Tibial nerve (tissue), 4 donors: ENCODE measurements at regions not wholly inside any gene's neighbourhood (a gene's known extent, or its start where the extent isn't known, plus 50 kb on each side); places are given as distances from the start of the nearest gene placed in this dataset.

Source experiments
- DNase-seq, 2 donors: peaks; one replicate each; pipeline ENCODE4 v3.0.0-alpha.2; 2019; ENCODE audit warnings: low spot score in 2 of 2
- H3K27ac ChIP-seq, 4 donors: fragments of 200-600 bp; sonication (generic) in 3 of 4; one replicate each; pipeline ENCODE4 v1.5.1; 2017 to 2019; ENCODE audit warnings: mild to moderate bottlenecking in 1 of 4
- H3K27me3 ChIP-seq, 2 donors: fragments of 200-600 bp; sonication (generic) in 1 of 2; one replicate each; pipeline versions ENCODE4 v1.5.1 to v1.6.0; 2017 to 2019
- H3K36me3 ChIP-seq, 3 donors: fragments of 200-600 bp; sonication (generic); one replicate each; pipeline ENCODE4 v1.5.1; 2018 to 2019
- H3K4me1 ChIP-seq, 4 donors: fragments of 200-600 bp; sonication (generic) in 3 of 4; one replicate each; pipeline ENCODE4 v1.5.1; 2017 to 2019
- H3K4me3 ChIP-seq, 4 donors: fragments of 200-600 bp; sonication (generic) in 3 of 4; one replicate each; pipeline ENCODE4 v1.5.1; 2017 to 2019; ENCODE audit warnings: mild to moderate bottlenecking in 1 of 4, moderate library complexity in 1 of 4
- H3K9me3 ChIP-seq, 4 donors: fragments of 200-600 bp; sonication (generic) in 3 of 4; one replicate each; pipeline ENCODE4 v1.5.1; 2017 to 2019
- EP300 ChIP-seq, 2 donors: sonication (generic); formaldehyde crosslinking; IDR thresholded peaks; one replicate each; pipeline ENCODE4 v1.6.1; 2017; ENCODE audit warnings: antibody characterized with exemption in 2 of 2, mild to moderate bottlenecking in 1 of 2
- POLR2A ChIP-seq, 2 donors: fragments of 450-650 bp; IDR thresholded peaks; one replicate each; pipeline ENCODE4 v1.6.1; 2017; ENCODE audit warnings: antibody characterized with exemption in 2 of 2, mild to moderate bottlenecking in 2 of 2, moderate library complexity in 2 of 2
- whole genome bisulfite sequencing, 2 donors: methylation state at CpG; one replicate each; pipeline ENCODE4 v1.1.5; 2018; 5-methylcytosine and 5-hydroxymethylcytosine counted together
- TF ChIP-seq, protein P1 (sequence below), 5 experiments: fragments of 200-600 bp in 3 of 5; fragments of 450-650 bp in 2 of 5; sonication (generic) in 3 of 5; IDR thresholded peaks; one replicate each; pipeline ENCODE4 v1.5.1; 2016 to 2019; ENCODE audit warnings: antibody characterized with exemption in 5 of 5, mild to moderate bottlenecking in 3 of 5, moderate library complexity in 2 of 5

DNA sequence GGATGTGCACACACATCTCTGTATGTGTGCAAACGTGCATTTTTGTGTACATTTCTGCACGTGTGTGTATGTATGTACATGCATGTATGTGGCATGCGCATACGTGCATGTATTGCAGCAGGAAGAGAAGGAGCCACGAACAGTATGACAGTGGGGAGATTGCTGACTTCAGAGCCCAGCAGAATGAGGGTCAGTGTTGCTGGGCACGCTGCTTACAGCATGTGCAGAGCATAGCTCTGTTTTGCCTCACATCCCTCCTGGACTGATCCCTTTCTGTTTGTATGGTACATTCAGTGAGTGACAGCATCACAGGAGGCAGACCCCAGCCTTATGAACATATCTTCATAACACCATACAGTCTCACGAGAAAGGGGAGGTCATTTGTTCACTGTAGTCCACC, 934.0 kb upstream of the EEF2KMT start:
- peaks cover 0 to 4% (median 0%) of the 10 kb centered on the region in 4 donors for H3K9me3 ChIP-seq
- WGBS, 2 donors = 41 to 49% methylated on average over 7 of the region's 7 CpGs
- H3K36me3 ChIP-seq = no peaks in the 10 kb centered on the region
- no peak for DNase-seq
- no peaks in the 10 kb centered on the region for H3K27me3 ChIP-seq
- no peak overlapping the region for H3K27ac ChIP-seq
- H3K4me3 ChIP-seq = no peak overlapping the region
- H3K4me1 ChIP-seq = no peaks in the 10 kb centered on the region
- TF ChIP-seq POLR2A (IDR thresholded peaks at IDR 0.05) (no peak), EP300 (IDR thresholded peaks at IDR 0.05) (no peak)
- TF ChIP-seq, protein P1, sequence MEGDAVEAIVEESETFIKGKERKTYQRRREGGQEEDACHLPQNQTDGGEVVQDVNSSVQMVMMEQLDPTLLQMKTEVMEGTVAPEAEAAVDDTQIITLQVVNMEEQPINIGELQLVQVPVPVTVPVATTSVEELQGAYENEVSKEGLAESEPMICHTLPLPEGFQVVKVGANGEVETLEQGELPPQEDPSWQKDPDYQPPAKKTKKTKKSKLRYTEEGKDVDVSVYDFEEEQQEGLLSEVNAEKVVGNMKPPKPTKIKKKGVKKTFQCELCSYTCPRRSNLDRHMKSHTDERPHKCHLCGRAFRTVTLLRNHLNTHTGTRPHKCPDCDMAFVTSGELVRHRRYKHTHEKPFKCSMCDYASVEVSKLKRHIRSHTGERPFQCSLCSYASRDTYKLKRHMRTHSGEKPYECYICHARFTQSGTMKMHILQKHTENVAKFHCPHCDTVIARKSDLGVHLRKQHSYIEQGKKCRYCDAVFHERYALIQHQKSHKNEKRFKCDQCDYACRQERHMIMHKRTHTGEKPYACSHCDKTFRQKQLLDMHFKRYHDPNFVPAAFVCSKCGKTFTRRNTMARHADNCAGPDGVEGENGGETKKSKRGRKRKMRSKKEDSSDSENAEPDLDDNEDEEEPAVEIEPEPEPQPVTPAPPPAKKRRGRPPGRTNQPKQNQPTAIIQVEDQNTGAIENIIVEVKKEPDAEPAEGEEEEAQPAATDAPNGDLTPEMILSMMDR (IDR thresholded peaks at IDR 0.05) = no peak

DNA sequence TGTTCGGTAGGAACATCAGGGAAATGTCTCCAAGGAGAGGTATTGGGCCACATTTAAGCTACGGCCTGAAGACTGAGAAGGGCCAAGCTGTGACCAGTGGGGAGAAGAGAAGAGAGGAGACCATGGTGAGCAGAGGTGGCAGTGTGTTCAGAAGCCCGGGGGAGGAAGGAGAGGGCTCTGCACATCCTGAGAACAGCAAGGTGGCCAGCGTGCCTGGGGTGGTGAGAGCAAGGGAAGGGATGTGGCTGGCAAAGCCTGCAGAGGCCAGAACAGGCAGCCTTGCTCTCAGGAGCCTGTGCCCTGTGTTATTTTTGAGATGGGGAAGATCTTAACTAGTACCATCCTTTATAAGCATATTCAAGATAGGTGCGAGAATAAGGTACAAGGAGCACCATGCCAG, 933.5 kb upstream of the EEF2KMT start:
- H3K4me3 ChIP-seq = no peak overlapping the region
- no peak for TF ChIP-seq POLR2A (IDR thresholded peaks at IDR 0.05)
- TF ChIP-seq EP300 (IDR thresholded peaks at IDR 0.05) = no peak
- TF ChIP-seq, protein P1 (IDR thresholded peaks at IDR 0.05) = no peak
- H3K27ac ChIP-seq = no peak overlapping the region
- 72 to 79% methylated on average over 5 of the region's 5 CpGs for WGBS, 2 donors
- peaks cover 0 to 4% (median 0%) of the 10 kb centered on the region in 4 donors for H3K9me3 ChIP-seq
- H3K27me3 ChIP-seq = no peaks in the 10 kb centered on the region
- no peak for DNase-seq
- no peaks in the 10 kb centered on the region for H3K36me3 ChIP-seq
- no peaks in the 10 kb centered on the region for H3K4me1 ChIP-seq

DNA sequence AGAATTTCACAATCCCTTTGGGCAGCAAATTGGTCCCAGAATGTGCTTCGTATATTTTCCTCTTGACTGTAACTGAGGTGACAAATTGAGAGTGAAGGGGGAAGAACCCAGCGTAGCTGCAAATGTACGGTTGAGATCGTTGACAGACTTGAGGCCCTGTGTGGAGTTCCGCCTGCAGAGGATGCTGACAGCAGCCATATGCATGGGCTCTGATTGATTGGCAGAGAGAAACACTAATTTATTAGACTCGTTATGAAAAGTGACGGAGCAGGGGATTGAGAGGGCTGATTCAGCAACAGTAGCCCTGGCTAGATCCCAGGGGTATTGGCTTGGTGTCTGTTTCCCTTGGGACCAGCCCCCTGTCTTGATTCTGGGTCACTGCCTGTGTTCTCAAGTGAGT, 930.1 kb upstream of the EEF2KMT start:
- H3K36me3 ChIP-seq = no peaks in the 10 kb centered on the region
- DNase-seq = no peak
- 73 to 80% methylated on average over 7 of the region's 7 CpGs for WGBS, 2 donors
- H3K27ac ChIP-seq = no peak overlapping the region
- H3K9me3 ChIP-seq = no peaks in the 10 kb centered on the region
- no peak overlapping the region for H3K4me3 ChIP-seq
- H3K27me3 ChIP-seq = no peaks in the 10 kb centered on the region
- H3K4me1 ChIP-seq = no peaks in the 10 kb centered on the region
- TF ChIP-seq EP300 (IDR thresholded peaks at IDR 0.05) = no peak
- no peak for TF ChIP-seq POLR2A (IDR thresholded peaks at IDR 0.05)
- TF ChIP-seq, protein P1 (IDR thresholded peaks at IDR 0.05) = no peak

DNA sequence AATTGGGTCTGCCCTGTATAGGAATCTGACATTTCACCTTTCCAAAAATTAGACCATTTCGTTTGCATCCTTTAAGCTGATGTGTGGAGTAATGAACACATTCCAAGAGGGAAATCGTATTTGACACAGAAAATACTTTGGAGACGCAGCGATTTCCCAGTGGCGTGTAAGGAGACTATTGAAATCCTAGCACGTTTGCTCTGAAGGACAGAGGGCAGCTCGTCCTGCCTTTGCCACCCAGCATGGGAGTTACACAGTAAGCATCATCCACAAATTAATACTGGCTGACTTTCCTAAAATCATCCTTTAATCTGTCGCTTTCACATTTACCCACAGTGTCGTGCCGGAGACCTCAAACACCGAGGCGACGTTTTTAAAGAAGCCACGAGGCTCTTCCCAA, 925.9 kb upstream of the EEF2KMT start:
- no peak for TF ChIP-seq POLR2A (IDR thresholded peaks at IDR 0.05)
- Histone ChIP-seq H3K4me1 (peaks cover 0 to 8% (median 0%) of the 10 kb centered on the region in 4 donors), H3K4me3 (no peak overlapping the region), H3K27ac (no peak overlapping the region), H3K9me3 (no peaks in the 10 kb centered on the region), H3K36me3 (no peaks in the 10 kb centered on the region), H3K27me3 (peaks cover 0 to 25% of the 10 kb centered on the region in 2 donors)
- WGBS, 2 donors = 79 to 80% methylated on average over 14 of the region's 14 CpGs
- no peak for DNase-seq

DNA sequence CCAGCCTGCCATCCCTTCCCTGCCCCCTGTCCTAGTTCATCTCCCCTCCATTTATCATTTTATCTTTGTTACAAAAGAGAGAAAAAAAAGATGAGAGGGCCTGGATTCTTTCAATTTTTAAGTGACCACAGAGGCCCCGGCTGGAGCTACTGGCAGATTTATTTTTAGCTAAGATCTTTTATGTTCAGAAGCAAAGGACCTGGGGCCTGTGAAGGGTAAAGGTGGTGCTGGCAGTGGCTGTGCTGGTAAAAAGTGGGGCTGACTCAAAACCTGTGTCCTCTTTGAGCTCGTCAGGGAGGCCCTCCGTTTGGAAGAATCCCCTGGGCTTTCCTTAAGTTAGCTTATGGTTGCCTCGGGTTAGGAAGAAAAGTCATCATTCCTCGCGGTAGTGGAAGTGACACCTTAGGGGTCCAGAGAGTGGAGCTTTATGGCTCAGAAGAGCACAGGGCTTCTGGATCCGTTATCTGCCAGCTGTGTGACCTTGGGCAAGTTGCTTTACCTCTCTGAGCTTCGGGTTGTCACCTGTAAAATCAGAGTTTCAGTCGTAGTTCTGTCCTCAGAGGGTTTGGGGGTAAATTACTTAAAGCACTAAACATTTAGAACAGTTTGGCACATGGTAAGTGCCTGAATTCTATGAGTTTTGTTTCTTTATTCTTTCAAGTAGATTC, 923.8 kb upstream of the EEF2KMT start:
- Histone ChIP-seq H3K4me1 (peaks cover 0 to 8% (median 0%) of the 10 kb centered on the region in 4 donors), H3K36me3 (no peaks in the 10 kb centered on the region), H3K27me3 (peaks cover 0 to 27% of the 10 kb centered on the region in 2 donors), H3K27ac (no peak overlapping the region), H3K4me3 (no peak overlapping the region), H3K9me3 (no peaks in the 10 kb centered on the region)
- WGBS, 2 donors = 41 to 42% methylated on average over 9 of the region's 9 CpGs
- TF ChIP-seq POLR2A (IDR thresholded peaks at IDR 0.05) = no peak
- TF ChIP-seq, protein P1 (IDR thresholded peaks at IDR 0.05) = no peak
- no peak for TF ChIP-seq EP300 (IDR thresholded peaks at IDR 0.05)
- DNase-seq = no peak
